Tibial nerve (tissue), 4 donors: ENCODE measurements at regions not wholly inside any gene's neighbourhood (a gene's known extent, or its start where the extent isn't known, plus 50 kb on each side); places are given as distances from the start of the nearest gene placed in this dataset.

Source experiments
- DNase-seq, 2 donors: peaks; one replicate each; pipeline ENCODE4 v3.0.0-alpha.2; 2019; ENCODE audit warnings: low spot score in 2 of 2
- H3K27ac ChIP-seq, 4 donors: fragments of 200-600 bp; sonication (generic) in 3 of 4; one replicate each; pipeline ENCODE4 v1.5.1; 2017 to 2019; ENCODE audit warnings: mild to moderate bottlenecking in 1 of 4
- H3K27me3 ChIP-seq, 2 donors: fragments of 200-600 bp; sonication (generic) in 1 of 2; one replicate each; pipeline versions ENCODE4 v1.5.1 to v1.6.0; 2017 to 2019
- H3K36me3 ChIP-seq, 3 donors: fragments of 200-600 bp; sonication (generic); one replicate each; pipeline ENCODE4 v1.5.1; 2018 to 2019
- H3K4me1 ChIP-seq, 4 donors: fragments of 200-600 bp; sonication (generic) in 3 of 4; one replicate each; pipeline ENCODE4 v1.5.1; 2017 to 2019
- H3K4me3 ChIP-seq, 4 donors: fragments of 200-600 bp; sonication (generic) in 3 of 4; one replicate each; pipeline ENCODE4 v1.5.1; 2017 to 2019; ENCODE audit warnings: mild to moderate bottlenecking in 1 of 4, moderate library complexity in 1 of 4
- H3K9me3 ChIP-seq, 4 donors: fragments of 200-600 bp; sonication (generic) in 3 of 4; one replicate each; pipeline ENCODE4 v1.5.1; 2017 to 2019
- EP300 ChIP-seq, 2 donors: sonication (generic); formaldehyde crosslinking; IDR thresholded peaks; one replicate each; pipeline ENCODE4 v1.6.1; 2017; ENCODE audit warnings: antibody characterized with exemption in 2 of 2, mild to moderate bottlenecking in 1 of 2
- POLR2A ChIP-seq, 2 donors: fragments of 450-650 bp; IDR thresholded peaks; one replicate each; pipeline ENCODE4 v1.6.1; 2017; ENCODE audit warnings: antibody characterized with exemption in 2 of 2, mild to moderate bottlenecking in 2 of 2, moderate library complexity in 2 of 2
- WGBS, 2 donors: methylation state at CpG; one replicate each; pipeline ENCODE4 v1.1.5; 2018; 5-methylcytosine and 5-hydroxymethylcytosine counted together
- TF ChIP-seq, protein P1 (sequence below), 5 experiments: fragments of 200-600 bp in 3 of 5; fragments of 450-650 bp in 2 of 5; sonication (generic) in 3 of 5; IDR thresholded peaks; one replicate each; pipeline ENCODE4 v1.5.1; 2016 to 2019; ENCODE audit warnings: antibody characterized with exemption in 5 of 5, mild to moderate bottlenecking in 3 of 5, moderate library complexity in 2 of 5

GRCh38 chr6:44028789-44029310 lies 98.4 kb downstream of the MRPL14 start:
- DNase-seq, result no peak
- peaks cover 0 to 14% (median 0%) of the 10 kb centered on the region in 4 donors for H3K4me1 ChIP-seq
- 55 to 62% methylated on average over 3 of the region's 3 CpGs for WGBS, 2 donors
- no peaks in the 10 kb centered on the region for H3K9me3 ChIP-seq
- no peak overlapping the region for H3K4me3 ChIP-seq
- no peaks in the 10 kb centered on the region for H3K36me3 ChIP-seq
- no peaks in the 10 kb centered on the region for H3K27me3 ChIP-seq
- no peak overlapping the region for H3K27ac ChIP-seq
- TF ChIP-seq, protein P1, sequence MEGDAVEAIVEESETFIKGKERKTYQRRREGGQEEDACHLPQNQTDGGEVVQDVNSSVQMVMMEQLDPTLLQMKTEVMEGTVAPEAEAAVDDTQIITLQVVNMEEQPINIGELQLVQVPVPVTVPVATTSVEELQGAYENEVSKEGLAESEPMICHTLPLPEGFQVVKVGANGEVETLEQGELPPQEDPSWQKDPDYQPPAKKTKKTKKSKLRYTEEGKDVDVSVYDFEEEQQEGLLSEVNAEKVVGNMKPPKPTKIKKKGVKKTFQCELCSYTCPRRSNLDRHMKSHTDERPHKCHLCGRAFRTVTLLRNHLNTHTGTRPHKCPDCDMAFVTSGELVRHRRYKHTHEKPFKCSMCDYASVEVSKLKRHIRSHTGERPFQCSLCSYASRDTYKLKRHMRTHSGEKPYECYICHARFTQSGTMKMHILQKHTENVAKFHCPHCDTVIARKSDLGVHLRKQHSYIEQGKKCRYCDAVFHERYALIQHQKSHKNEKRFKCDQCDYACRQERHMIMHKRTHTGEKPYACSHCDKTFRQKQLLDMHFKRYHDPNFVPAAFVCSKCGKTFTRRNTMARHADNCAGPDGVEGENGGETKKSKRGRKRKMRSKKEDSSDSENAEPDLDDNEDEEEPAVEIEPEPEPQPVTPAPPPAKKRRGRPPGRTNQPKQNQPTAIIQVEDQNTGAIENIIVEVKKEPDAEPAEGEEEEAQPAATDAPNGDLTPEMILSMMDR (IDR thresholded peaks at IDR 0.05), result no peak
- TF ChIP-seq POLR2A (IDR thresholded peaks at IDR 0.05) (no peak), EP300 (IDR thresholded peaks at IDR 0.05) (no peak)

GRCh38 chr6:44025226-44025625 lies 102.0 kb downstream of the MRPL14 start:
- TF ChIP-seq EP300 (IDR thresholded peaks at IDR 0.05) (no peak), POLR2A (IDR thresholded peaks at IDR 0.05) (no peak)
- TF ChIP-seq, protein P1 (IDR thresholded peaks at IDR 0.05), result no peak
- H3K4me3 ChIP-seq, result no peak overlapping the region
- no peak overlapping the region for H3K27ac ChIP-seq
- DNase-seq, result no peak
- 57 to 69% methylated on average over 4 of the region's 4 CpGs for WGBS, 2 donors
- no peaks in the 10 kb centered on the region for H3K9me3 ChIP-seq
- peaks cover 0 to 29% (median 0%) of the 10 kb centered on the region in 4 donors for H3K4me1 ChIP-seq
- no peaks in the 10 kb centered on the region for H3K36me3 ChIP-seq
- H3K27me3 ChIP-seq, result no peaks in the 10 kb centered on the region

- no peaks in the 10 kb centered on the region for H3K27me3 ChIP-seq
- H3K4me1 ChIP-seq, result peaks cover 0 to 31% (median 0%) of the 10 kb centered on the region in 4 donors
- H3K27ac ChIP-seq, result no peak overlapping the region
- TF ChIP-seq POLR2A (IDR thresholded peaks at IDR 0.05) (no peak), EP300 (IDR thresholded peaks at IDR 0.05) (no peak)
- TF ChIP-seq, protein P1 (IDR thresholded peaks at IDR 0.05), result no peak
- DNase-seq, result no peak
- H3K36me3 ChIP-seq, result no peaks in the 10 kb centered on the region
- 49 to 53% methylated on average over 7 of the region's 7 CpGs for WGBS, 2 donors
- H3K4me3 ChIP-seq, result no peak overlapping the region
- H3K9me3 ChIP-seq, result no peaks in the 10 kb centered on the region
Observed at GRCh38 chr6:44024574-44025219, 102.6 kb downstream of the MRPL14 start.

GRCh38 chr6:44023586-44024454 lies 103.4 kb downstream of the MRPL14 start:
- TF ChIP-seq, protein P1 (IDR thresholded peaks at IDR 0.05), result no peak
- no peak for TF ChIP-seq POLR2A (IDR thresholded peaks at IDR 0.05)
- no peak for TF ChIP-seq EP300 (IDR thresholded peaks at IDR 0.05)
- DNase-seq, result no peak
- Histone ChIP-seq H3K36me3 (no peaks in the 10 kb centered on the region), H3K9me3 (no peaks in the 10 kb centered on the region), H3K4me1 (peaks cover 0 to 24% (median 0%) of the 10 kb centered on the region in 4 donors), H3K27me3 (no peaks in the 10 kb centered on the region), H3K4me3 (no peak overlapping the region), H3K27ac (no peak overlapping the region)
- 88 to 90% methylated on average over 7 to 8 of the region's 8 CpGs for WGBS, 2 donors
